ENCODE measurements at regions not wholly inside any gene's neighbourhood (a gene's known extent, or its start where the extent isn't known, plus 50 kb on each side); places are given as distances from the start of the nearest gene placed in this dataset.

DNA sequence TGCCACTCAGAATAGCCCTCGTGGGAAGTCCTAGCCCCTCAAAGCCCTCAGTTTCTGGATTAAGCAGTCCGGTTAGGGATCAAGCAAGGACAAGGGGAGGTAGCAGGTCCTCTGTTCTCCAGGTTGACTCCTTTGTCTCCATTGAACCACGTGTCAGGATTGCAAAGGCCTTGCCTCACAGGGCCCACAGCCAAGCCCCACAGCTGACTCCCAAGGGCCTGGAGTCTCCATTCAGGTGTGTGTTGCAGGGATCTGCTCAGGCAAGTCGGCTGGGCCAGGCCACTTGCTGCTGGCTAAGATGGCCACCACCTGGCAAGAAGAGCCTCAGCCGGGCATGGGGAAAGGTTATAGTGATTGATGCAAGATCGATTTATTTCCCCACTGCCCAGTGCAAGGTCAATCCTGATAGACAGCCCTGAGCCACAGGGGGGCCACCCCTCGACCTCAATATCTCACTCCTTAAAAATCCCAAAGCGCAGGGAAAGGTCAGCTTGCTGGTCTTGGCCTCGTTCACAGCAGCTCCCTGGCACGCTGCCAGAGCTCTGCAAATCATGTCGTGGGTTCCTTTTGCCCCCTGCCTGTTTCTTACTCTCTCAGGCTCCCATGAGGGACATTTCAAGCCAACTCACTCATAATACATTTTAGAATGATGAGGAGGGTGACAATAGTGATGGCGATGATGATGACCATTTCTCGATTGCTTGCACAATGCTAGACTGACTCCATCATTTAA, 75.9 kb downstream of the EDN3 start:
- peak in 1 of 3 experiments; percentile 20 for DNase-seq

DNA sequence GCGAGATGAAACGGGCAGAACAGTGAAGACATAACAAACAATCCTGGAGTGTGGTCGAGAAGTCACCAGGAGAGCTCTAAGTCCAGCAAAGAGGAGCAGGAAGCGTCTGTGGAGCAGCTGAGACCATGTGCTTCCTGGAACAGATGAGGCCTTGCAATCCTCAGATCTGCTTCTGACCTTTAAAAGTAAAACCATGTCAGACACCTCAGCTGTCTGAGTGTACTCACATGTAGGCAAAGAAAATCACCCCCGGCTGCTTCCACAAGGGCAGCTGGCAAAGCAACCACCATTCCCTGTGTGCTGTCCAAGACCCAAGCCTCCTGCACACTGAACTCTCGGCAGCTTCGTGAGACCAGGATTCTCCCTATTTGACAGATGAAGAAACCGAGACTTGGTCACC, 76.6 kb downstream of the EDN3 start:
- no peak for DNase-seq

DNA sequence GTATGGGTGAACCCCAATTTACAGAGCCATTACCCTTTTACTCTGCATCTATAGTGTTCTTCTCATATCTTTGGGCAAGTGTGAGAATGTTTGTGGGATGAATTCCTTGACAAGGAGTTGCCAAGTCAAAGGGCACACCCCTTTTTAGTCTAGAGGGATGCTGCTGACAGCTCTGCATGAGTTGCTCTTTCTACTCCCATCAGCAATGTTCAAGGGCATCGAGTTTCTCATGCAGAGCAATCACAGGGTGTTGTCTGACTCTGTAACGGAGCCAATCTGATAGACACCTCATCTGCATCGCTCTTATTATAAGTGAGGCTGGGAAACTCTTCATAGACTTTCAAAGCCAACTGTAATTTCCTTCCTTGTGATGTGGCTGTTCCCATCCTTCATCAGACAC, 77.4 kb downstream of the EDN3 start:
- no peak for DNase-seq

DNA sequence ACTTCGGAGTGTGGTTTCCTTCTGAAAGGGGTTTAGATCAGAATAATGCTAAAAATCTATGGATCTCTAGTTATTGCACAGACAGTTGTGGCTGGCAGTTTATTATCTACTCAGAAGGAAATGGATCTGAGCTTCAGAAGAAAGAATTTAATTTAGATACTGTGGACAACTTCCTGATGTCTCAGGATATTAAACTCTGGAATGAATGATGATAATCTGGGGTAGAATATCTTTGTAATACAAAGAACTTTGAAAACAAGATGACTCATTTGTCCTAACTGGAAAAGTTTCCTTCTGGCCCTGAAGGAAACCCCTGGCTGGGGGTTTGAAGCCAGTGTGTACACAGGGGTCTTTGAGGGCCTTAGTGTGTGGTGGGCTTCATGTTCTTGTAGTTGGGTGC, 78.0 kb downstream of the EDN3 start:
- DNase-seq, result no peak

DNA sequence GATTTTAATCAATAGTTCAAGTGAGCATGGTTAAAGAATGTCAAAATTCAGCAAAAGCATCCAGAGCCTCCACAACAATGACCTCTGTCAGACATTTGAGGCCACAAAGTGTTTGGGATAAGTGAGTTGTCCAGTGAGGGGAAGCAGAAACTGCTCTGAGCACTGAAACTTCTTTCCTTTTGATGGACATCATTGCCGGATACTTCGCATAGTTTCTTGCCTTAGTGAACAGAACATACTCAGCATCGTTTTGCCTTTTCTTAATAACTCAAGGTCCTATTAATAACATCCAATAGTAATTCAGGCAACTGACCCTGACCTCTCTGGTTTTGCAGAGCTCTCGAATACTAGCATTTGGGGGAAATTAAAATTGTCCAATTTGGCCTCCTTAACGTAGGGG, 78.6 kb downstream of the EDN3 start:
- no peak for DNase-seq

DNA sequence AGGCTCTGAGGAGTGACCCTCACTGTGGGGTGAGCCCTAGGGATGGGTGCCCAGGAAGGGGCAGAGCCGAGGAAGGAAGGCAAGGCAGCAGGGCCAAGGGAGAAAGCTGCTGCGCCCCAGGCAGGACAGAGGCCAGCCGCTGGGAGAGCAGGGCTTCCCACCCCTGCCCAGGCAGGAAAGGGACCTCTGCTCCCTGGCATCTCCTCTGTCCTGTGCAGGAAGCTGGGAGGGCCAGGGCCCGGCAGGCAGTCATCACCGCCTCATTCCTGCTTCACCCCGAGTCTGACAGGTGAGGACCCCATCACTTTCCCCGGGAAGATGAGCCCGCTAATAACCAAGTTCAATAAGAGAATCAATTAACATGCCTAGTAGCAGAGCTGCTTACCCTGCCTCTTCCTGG, 81.3 kb downstream of the EDN3 start:
- DNase-seq, result no peak

DNA sequence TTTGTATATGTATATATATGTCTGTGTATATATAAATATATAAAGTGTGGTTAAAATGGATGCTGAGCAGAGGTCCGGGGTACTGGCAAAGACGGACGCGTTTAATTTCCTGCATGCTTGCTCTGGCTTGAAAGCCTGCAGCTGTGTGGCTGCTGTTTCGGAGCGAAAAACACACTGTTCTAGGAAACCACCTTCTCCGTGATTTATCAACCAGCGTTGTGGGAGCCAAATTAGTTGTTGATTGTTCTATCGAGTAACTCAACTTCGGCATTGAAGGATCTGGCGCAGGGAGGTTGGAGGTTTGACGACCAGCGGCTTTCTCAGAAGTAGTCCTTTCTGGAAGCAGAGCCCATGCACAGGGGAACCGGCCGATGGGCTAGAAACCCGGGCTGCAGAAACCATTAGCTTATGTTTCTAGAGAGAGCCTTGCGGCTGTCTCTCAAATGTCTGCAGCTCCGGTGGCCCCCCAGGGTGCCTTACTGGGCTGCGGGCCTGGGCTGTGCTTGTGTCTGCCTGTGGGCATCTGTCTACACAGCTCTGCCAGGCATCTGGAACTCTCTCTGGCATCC, 81.8 kb downstream of the EDN3 start:
- DNase-seq, result peak in 1 of 3 experiments; percentile 31

DNA sequence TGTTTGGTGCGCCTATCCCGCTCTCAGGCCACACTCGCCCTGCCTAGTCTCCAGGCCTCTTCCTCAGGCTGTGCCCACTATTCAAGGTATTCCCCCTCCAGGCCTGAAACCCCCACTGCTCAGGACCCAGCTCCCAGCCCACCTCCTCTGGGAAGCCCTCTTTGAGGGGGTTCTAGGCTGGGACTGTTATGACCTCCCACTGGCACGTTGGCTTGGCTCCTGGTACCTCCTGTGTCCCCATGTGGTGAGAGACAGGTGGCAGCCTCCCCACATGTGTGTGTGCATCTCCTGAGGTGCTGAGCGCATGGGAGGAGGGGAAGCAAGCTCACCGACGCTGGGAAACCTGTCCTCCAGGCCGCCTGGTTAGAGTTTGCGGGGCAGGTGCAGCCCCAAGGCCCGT, 82.5 kb downstream of the EDN3 start:
- DNase-seq, result no peak

DNA sequence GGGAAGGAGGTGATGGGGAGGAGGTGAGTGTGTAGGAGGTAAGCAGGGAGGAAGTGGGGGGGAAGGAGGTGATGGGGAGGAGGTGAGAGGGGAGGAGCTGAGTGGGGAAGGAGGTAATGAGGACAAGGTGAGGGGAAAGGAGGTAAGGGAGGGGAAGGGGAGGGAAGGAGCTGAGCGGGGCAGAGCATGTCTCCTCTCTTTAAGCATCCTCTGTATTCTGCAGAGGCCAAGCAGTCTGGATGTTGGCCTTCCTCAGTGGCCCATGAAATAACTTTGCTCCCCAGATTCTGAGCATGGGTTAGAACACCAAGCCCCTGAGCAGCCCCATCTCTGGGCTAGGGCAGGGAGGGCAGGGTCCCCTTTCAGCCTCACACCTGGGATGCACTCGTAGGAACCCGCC, 84.6 kb downstream of the EDN3 start:
- DNase-seq, result no peak

DNA sequence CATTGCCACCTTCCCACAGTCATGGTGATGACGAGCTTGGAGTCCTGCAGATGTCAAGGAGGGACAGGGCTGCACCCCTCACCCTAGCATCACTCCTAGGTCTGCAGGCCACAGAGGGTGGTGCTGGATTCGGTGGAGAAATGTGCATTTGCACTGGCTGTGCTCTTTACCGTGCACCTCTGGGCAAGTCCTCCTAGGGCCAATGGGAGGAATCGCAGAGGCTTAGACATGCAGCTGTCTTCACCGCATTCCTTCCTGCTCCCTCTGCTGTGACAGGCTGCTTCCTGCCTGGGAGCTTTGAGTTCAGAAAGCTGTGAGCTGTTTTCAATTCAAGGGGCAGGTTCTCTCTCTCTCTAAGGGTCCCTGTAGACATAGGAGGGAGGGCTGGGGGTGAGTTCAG, 85.1 kb downstream of the EDN3 start:
- peak in 1 of 3 experiments; percentile 21 for DNase-seq

DNA sequence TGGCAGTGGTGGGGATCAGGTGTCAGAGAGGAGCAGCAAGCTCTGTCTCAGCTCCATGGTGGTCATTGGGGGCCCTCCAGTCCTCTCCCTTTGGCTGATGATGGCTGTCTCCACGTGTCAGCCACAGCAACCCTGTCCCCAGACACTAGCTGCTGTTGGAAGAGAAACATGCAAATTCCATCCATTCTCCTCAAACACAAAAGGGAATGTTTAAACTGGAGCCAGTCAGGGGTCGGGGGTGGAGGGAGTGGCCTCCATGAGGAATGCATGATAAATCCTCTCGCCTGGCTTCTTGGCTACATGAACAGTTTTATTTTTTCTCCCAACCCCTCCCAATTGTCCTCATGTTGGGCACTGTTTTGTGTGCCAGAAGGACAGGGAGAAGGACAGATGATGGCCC, 86.4 kb downstream of the EDN3 start:
- DNase-seq, result no peak

DNA sequence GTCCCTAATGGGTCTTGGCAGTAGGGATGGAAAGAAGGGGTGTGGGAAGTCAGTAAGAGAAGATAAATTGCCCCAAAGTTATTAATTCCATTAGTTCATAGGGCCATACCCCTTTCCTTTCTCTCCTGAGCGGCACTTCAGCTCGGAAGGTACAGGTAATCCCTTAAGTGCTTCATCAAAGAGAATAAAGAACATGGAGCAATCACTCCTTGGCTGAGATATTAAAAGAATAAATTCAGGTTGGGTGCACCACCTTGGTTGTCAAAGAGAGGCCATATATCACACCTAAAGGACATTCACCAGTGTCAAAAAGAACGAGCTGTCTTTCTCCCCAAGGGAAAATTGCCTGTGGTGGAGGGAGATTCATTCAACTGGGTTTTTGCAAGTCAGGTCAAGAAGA, 87.5 kb downstream of the EDN3 start:
- no peak for DNase-seq

DNA sequence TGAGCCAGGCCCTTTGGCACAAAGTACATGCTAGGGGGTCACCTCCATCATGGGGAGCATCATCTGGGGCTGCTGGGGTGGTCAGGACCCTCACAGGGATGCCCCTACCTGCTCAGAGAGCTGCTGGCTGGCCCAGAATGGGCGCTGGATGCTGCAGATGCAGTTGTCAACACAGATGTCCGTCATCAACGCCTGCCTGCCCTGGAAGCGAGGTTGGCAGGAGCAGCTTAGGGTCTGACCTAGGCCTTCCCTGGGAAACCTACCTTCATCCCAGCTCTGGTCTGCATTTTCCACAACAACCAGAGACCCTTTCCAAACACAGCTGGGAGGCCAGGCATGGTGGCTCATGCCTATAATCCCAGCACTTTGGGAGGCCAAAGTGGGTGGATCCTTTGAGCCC, 88.0 kb downstream of the EDN3 start:
- DNase-seq, result no peak

DNA sequence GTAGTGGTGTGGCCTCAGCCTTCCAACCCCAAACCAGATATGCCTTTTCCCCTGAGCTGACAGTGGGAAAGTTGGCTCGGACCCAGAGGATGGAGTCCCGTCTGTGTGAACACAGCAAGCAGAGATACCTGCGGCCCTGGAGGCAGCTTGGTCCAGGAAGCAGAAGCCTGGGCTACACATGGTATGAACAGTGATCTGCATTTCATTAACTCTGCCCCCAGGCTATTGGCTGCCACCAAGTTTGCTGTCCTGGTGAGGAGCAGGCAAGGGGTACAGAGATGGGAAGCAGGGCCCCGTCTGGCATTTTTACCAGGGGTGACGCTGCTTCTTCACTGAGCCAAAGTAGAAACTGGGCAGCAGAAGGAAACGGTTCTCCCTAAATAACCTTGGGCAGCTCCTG, 90.0 kb downstream of the EDN3 start:
- DNase-seq, result no peak

DNA sequence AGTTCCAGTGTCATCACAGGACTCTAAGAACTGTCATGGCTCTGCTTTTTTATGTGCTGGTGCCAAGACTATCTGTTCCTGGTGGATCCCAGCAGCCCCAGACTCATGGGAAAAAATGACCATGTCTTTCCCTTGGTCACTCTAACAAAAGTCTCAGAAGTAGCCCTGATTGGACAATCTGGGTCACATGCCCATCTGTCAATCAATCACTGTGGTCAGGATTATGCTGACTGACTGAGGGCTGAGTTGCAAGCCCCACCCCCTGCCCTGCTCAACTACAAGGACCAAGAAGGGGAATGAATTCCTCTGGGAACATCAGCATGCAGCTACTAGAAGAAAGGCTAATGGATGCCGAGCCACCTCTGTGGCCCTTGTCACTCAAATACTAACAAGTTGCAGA, 91.6 kb downstream of the EDN3 start:
- no peak for DNase-seq

DNA sequence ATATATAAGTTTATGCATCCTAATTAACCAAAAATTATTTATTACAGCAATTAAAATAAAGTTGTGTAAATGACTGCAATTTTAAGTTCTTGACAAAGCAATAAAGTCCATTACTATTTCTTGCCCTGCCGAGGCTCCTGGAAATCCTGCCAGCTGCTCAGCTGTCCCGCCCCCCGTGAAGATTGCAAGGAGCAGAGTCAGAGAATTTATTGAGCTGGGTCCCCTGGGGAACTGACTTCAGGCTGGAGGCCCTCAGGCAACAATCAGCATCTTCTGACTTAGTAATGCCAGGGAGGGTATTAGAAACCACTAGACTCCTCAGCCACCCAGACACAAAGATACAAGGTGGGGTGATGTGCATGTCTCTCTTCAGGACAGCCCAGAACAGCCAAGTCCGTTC, 92.3 kb downstream of the EDN3 start:
- peak in 1 of 3 experiments; percentile 9 for DNase-seq

DNA sequence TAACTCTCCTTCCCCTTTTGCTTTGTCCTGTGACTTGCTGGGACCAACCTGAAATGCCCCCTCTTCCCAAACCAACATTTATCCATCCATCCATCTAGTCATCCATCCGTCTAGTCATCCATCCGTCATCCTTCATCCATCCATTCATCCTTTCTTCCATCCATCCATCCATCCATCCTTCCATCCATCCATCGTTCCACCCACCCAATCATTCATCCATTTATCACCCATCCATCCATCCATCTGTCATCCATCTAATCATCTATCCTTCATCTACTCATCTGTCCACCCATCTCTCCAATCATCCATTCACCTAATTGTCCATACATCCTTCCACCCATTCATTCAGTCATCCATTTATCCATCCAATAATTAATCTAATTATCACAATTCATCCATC, 92.7 kb downstream of the EDN3 start:
- no peak for DNase-seq

DNA sequence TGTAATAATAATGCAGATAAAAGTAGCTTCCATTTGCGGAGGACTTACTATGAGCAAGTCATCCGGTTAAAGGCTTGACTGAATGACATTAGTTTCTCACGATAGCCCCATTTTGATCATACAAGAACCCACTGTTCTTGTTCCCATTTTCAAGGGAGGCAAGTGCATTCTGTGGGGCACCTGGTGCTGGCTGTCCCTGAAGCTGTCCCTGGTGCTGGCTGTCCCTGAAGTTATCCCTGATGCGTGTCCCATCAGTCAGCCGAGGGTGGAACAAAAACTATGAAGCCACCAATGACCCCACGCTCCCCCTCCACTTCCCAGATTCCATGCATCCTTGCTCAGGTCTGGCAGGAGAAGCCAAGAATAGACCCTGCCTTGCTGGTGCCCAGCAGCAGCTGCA, 95.3 kb downstream of the EDN3 start:
- DNase-seq, result no peak

DNA sequence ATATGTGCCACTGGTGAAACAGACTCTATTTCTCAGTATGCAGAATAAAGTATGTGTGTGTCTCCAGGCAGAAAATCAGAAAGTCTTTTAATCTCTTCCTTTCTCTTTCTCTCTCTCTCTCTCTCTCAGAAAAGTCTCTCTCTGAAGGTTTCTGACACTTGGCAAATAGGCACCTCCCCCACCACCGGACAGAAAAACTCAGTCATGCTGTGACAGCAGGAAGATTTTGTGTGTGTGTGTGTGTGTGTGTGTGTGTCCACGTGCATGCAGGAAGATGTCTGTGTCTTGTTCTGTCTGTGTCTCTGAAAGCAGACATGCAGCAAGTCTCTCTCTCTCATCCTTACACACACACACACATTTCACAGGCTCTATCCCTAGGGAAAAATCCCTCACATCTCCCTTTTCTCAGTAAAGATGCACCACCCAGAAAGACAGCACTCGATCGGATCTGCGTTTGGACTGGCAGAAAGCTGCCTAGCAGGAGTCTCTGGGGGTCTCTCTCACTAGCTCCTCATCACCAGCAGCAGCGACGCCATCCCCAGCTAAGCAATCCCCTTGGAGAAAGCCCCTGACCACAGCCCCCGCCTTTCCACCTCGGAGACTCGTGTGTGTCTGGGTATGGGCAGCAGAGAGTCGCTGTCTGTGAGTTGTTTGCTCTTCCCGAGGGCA, 98.3 kb downstream of the EDN3 start:
- peak in 2 of 3 experiments; percentile 16 to 56 for DNase-seq

DNA sequence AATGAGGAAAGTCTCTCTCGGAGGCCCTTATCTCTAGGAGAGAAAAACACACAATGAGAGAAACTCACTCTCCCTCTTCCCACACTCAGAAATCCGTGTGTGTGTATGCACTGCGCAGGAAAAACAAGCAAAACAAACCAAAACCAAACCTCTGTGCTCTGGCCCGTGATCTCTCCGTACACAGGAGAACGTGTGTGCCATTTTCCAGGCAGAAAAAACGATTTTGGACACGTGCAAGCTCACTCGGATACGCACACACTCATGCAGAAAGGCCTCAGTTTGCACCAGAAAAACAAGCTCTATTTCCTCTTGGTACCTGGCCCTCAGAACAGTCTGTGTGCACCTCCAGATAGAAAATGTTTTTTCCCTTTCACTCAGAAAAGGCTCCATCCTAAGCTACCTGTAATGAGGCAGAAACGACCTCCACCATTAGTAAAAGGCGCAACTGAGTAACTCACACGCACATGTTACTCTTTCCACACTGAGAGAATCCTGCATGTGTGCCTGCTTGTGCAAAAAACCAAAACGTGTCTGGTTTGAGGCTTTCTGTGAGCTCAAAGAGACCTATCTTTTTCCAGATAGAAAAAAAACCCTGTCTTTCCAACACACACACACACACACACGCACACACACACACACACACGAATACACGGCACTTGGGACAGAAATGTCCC, 99.2 kb downstream of the EDN3 start:
- DNase-seq, result no peak

DNA sequence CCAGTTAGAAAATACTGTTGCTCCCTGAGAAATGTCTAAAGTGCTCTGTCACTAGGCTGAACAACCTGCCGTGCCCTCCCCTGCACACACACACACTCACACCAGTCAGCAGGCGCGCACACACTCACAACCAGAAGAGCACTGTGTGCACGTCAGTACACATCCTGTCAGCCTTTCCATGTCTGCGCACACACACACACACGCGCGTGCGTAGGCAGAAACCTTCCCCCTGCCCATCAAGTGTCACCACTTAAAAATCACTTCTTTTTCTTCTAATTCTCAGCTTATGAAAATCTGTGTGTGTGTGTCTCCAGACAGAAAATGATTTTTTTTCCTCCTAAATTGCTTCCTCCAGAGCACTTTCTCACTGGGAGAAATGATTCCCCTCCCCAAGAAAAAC, 100.3 kb downstream of the EDN3 start:
- DNase-seq, result peak in 2 of 3 experiments; percentile 20 to 22

DNA sequence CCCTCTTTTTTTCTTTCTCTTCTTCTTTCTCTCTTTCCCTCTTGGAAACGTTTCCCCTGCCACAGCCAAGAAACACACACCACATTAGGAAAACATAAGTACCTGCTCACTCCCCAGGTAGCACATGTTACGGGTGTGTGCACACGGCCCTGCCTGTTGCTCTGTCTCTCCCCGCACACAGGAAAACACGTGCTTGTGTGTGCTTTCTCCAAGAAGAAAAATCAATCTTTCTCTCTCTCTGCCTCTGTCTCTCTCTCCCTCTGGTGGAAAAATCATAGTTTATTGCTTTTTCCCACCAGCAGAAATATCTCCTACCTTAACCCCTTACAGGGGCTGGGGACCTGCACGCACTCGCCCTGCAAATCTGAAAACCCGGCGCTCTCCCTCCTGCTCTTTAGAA, 102.3 kb downstream of the EDN3 start:
- peak; percentile 72 to 89 (median 77) for DNase-seq

DNA sequence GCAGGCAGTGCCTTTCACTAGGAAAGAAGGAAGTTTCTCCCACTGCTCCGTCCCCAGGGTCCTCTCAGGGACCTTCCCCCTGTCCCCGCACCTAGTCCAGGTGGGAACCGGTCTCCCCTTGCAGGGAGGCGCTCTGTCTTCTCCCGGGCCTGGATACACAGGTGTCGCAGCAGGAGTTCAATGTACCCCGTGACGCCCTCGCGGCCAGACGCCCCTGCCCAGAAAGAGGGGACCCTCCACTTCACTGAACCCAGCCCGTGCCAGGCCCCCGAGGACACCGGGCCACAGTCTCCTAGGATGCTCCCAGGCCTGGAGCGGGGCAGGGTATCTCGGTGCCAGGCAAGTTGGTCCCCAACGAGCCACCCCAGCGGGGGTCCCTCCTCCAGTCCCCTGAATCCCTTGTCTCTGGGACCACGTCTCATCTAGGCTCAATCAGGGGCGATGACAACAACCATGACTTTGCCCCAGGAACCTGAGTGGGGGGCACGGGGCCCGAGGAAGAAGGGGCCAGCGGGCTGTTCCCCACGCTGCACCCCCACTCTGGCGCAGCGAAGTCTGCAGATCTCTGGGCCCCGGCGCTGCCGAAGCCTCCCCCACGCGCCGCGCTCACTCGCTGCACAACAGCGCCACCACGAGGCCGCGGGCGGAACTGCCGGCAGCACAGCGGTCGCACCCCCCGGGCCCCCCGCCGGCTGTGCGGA, 103.0 kb downstream of the EDN3 start:
- peak; percentile 62 to 70 (median 68) for DNase-seq

Data from NCI-H1417 (cell line).